ENCODE measurements at regions not wholly inside any gene's neighbourhood (a gene's known extent, or its start where the extent isn't known, plus 50 kb on each side); places are given as distances from the start of the nearest gene placed in this dataset.

DNA sequence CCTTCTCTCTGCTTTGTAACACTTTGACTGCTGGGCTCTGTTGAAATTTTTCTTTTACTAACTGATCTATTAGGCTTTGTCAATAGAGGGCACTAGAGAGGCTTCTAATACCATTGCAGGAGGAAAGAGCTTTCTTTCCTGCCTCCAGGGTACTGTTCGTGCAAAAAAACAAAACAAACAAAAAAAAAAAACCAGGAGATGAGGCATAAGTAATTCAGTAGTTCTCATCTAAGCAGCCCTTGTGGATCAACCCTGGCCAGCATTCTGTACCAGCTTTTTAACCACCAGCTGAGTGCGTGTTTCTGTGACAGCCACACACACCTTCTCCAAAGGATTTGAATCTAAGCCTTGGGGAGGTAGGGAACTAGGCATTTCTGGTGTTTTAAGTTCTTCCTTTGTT lies 1707.6 kb upstream of the SLC10A2 start:
- TF ChIP-seq, protein P1, sequence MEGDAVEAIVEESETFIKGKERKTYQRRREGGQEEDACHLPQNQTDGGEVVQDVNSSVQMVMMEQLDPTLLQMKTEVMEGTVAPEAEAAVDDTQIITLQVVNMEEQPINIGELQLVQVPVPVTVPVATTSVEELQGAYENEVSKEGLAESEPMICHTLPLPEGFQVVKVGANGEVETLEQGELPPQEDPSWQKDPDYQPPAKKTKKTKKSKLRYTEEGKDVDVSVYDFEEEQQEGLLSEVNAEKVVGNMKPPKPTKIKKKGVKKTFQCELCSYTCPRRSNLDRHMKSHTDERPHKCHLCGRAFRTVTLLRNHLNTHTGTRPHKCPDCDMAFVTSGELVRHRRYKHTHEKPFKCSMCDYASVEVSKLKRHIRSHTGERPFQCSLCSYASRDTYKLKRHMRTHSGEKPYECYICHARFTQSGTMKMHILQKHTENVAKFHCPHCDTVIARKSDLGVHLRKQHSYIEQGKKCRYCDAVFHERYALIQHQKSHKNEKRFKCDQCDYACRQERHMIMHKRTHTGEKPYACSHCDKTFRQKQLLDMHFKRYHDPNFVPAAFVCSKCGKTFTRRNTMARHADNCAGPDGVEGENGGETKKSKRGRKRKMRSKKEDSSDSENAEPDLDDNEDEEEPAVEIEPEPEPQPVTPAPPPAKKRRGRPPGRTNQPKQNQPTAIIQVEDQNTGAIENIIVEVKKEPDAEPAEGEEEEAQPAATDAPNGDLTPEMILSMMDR (IDR thresholded peaks at IDR 0.05): peak in 2 of 4 experiments; percentile 15 to 22
- TF ChIP-seq POLR2A (IDR thresholded peaks at IDR 0.05): no peak
